H9 (cell line): ENCODE measurements at regions not wholly inside any gene's neighbourhood (a gene's known extent, or its start where the extent isn't known, plus 50 kb on each side); places are given as distances from the start of the nearest gene placed in this dataset.

Source experiments
- DNase-seq: peaks from one replicate; pipeline ENCODE4 v3.0.0-alpha.2; 2017
- H2AFZ ChIP-seq: one replicate; pipeline ENCODE4 v1.6.1; 2013; ENCODE audit warnings: mild to moderate bottlenecking, low read length, control low read depth, moderate library complexity
- H2AK5ac ChIP-seq: 2 replicates; pipeline ENCODE4 v1.6.1; 2013; ENCODE audit warnings: low read length, control low read depth, mixed read lengths; ENCODE audit not compliant: insufficient read length
- H2BK120ac ChIP-seq: one replicate; pipeline ENCODE4 v1.6.1; 2013; ENCODE audit warnings: low read depth, mild to moderate bottlenecking, low read length, control low read depth, inconsistent platforms; ENCODE audit not compliant: poor library complexity, severe bottlenecking
- H2BK12ac ChIP-seq: 2 replicates; pipeline ENCODE4 v1.6.1; 2013; ENCODE audit warnings: low read length, control low read depth, mixed read lengths, low read depth; ENCODE audit not compliant: insufficient read length
- H2BK15ac ChIP-seq: 2 replicates; pipeline ENCODE4 v1.6.1; 2013; ENCODE audit warnings: low read depth, low read length, control low read depth
- H2BK20ac ChIP-seq: one replicate; pipeline ENCODE4 v1.6.1; 2013; ENCODE audit warnings: low read depth, mild to moderate bottlenecking, low read length, control low read depth, inconsistent platforms; ENCODE audit not compliant: poor library complexity, severe bottlenecking
- H2BK5ac ChIP-seq: 2 replicates; pipeline ENCODE4 v1.6.1; 2013; ENCODE audit warnings: low read length, control low read depth, mixed read lengths; ENCODE audit not compliant: insufficient read length
- H3K14ac ChIP-seq: 2 replicates; pipeline ENCODE4 v1.6.1; 2013; ENCODE audit warnings: low read length, control low read depth; ENCODE audit not compliant: insufficient read depth
- H3K18ac ChIP-seq: 2 replicates; pipeline ENCODE4 v1.6.1; 2013; ENCODE audit warnings: low read depth, mild to moderate bottlenecking, mixed read lengths, low read length, control low read depth; ENCODE audit not compliant: insufficient read length
- H3K23ac ChIP-seq: 2 replicates; pipeline ENCODE4 v1.6.1; 2013; ENCODE audit warnings: low read length, control low read depth, mixed read lengths, low read depth; ENCODE audit not compliant: insufficient read length
- H3K23me2 ChIP-seq: 2 replicates; pipeline ENCODE4 v1.6.1; 2013; ENCODE audit warnings: low read depth, mild to moderate bottlenecking, mixed read lengths, low read length, control low read depth; ENCODE audit not compliant: insufficient read length, poor library complexity, severe bottlenecking
- H3K27ac ChIP-seq: 2 replicates; pipeline ENCODE4 v1.5.1; 2013; ENCODE audit warnings: low read length, control low read depth, mixed read lengths, low read depth; ENCODE audit not compliant: insufficient read length
- H3K27me3 ChIP-seq: 2 replicates; pipeline ENCODE4 v1.6.1; 2013; ENCODE audit warnings: low read length, control low read depth, inconsistent platforms; ENCODE audit not compliant: insufficient read depth
- H3K4ac ChIP-seq: 2 replicates; pipeline ENCODE4 v1.6.1; 2013; ENCODE audit warnings: low read depth, mild to moderate bottlenecking, control low read depth, inconsistent platforms, low read length, moderate library complexity
- H3K4me1 ChIP-seq: 2 replicates; pipeline ENCODE4 v1.6.1; 2013; ENCODE audit warnings: low read length, control low read depth, inconsistent platforms; ENCODE audit not compliant: insufficient read depth
- H3K4me2 ChIP-seq: 2 replicates; pipeline ENCODE4 v1.6.1; 2013; ENCODE audit warnings: low read length, control low read depth, mixed read lengths; ENCODE audit not compliant: insufficient read length, insufficient read depth
- H3K56ac ChIP-seq: 2 replicates; pipeline ENCODE4 v1.6.1; 2013; ENCODE audit warnings: low read depth, mild to moderate bottlenecking, mixed read lengths, low read length, control low read depth; ENCODE audit not compliant: insufficient read length
- H3K79me1 ChIP-seq: 2 replicates; pipeline ENCODE4 v1.6.1; 2013; ENCODE audit warnings: low read depth, mild to moderate bottlenecking, moderate library complexity, low read length, control low read depth, inconsistent platforms; ENCODE audit not compliant: insufficient read depth, poor library complexity, severe bottlenecking
- H3K79me2 ChIP-seq: 2 replicates; pipeline ENCODE4 v1.6.1; 2013; ENCODE audit warnings: low read length, control low read depth, inconsistent platforms; ENCODE audit not compliant: insufficient read depth
- H3K9ac ChIP-seq: 2 replicates; pipeline ENCODE4 v1.6.1; 2013; ENCODE audit warnings: low read length, control low read depth, mixed read lengths; ENCODE audit not compliant: insufficient read length; ENCODE audit errors: extremely low read depth
- H3K9me3 ChIP-seq: one replicate; pipeline ENCODE4 v1.6.1; 2013; ENCODE audit warnings: low read depth, low read length, inconsistent platforms; ENCODE audit not compliant: control insufficient read depth
- H3T11ph ChIP-seq: one replicate; pipeline ENCODE4 v1.6.1; 2013; ENCODE audit warnings: mild to moderate bottlenecking, low read length, control low read depth, inconsistent platforms
- H4K20me1 ChIP-seq: one replicate; pipeline ENCODE4 v1.6.1; 2013; ENCODE audit not compliant: control insufficient read depth, insufficient read length, insufficient read depth
- H4K5ac ChIP-seq: 2 replicates; pipeline ENCODE4 v1.6.1; 2013; ENCODE audit warnings: low read depth, mild to moderate bottlenecking, mixed read lengths, low read length, control low read depth; ENCODE audit not compliant: insufficient read length
- H4K8ac ChIP-seq: replicated peaks from 2 replicates; pipeline ENCODE4 v1.6.1; 2013; ENCODE audit warnings: low read length, control low read depth, mixed read lengths, low read depth; ENCODE audit not compliant: insufficient read length
- H4K91ac ChIP-seq: 2 replicates; pipeline ENCODE4 v1.6.1; 2013; ENCODE audit warnings: low read depth, mild to moderate bottlenecking, moderate library complexity, mixed read lengths, low read length, control low read depth; ENCODE audit not compliant: insufficient read length
- H3K27ac Mint-ChIP-seq, 3 experiments: 2 replicates in 2 of 3; 3 replicates in 1 of 3; pipeline ENCODE4 v1.8.0; 2020 to 2021; ENCODE audit warnings: mixed read lengths in 3 of 3, mild to moderate bottlenecking in 1 of 3, moderate library complexity in 1 of 3
- H3K27me3 Mint-ChIP-seq: 2 replicates; pipeline ENCODE4 v1.8.0; 2021; ENCODE audit warnings: low read depth, mild to moderate bottlenecking, moderate library complexity, mixed read lengths
- H3K36me3 Mint-ChIP-seq, 3 experiments: 2 replicates in 2 of 3; 3 replicates in 1 of 3; pipeline ENCODE4 v1.8.0; 2020 to 2021; ENCODE audit warnings: low read depth in 3 of 3, mixed read lengths in 3 of 3; ENCODE audit not compliant: insufficient read depth in 1 of 3
- H3K4me1 Mint-ChIP-seq, 2 experiments: 2 replicates each; pipeline ENCODE4 v1.8.0; 2020; ENCODE audit warnings: mixed read lengths in 2 of 2
- H3K4me3 Mint-ChIP-seq, 2 experiments: 2 replicates in 1 of 2; 3 replicates in 1 of 2; pipeline ENCODE4 v1.8.0; 2020 to 2021; ENCODE audit warnings: mild to moderate bottlenecking in 2 of 2, mixed read lengths in 2 of 2, moderate library complexity in 1 of 2
- H3K9me3 Mint-ChIP-seq, 2 experiments: 2 replicates in 1 of 2; 3 replicates in 1 of 2; pipeline ENCODE4 v1.8.0; 2020; ENCODE audit warnings: mild to moderate bottlenecking in 2 of 2, mixed read lengths in 2 of 2, moderate library complexity in 1 of 2
- WGBS: extraction: QIAGEN DNeasy Blood & Tissue Kit; methylation state at CpG from one replicate; pipeline ENCODE4 v1.1.7; 2013; ENCODE audit warnings: missing lambda C conversion rate, low lambda C conversion rate, mixed read lengths; ENCODE audit not compliant: insufficient read length; ENCODE audit errors: extremely low coverage; 5-methylcytosine and 5-hydroxymethylcytosine counted together
- TF ChIP-seq, protein P1 (sequence below): fragments of 200-600 bp; sonication (generic); conservative IDR thresholded peaks from 3 replicates; pipeline ENCODE4 v1.8.0; 2021; ENCODE audit warnings: antibody characterized with exemption, mild to moderate bottlenecking

DNA sequence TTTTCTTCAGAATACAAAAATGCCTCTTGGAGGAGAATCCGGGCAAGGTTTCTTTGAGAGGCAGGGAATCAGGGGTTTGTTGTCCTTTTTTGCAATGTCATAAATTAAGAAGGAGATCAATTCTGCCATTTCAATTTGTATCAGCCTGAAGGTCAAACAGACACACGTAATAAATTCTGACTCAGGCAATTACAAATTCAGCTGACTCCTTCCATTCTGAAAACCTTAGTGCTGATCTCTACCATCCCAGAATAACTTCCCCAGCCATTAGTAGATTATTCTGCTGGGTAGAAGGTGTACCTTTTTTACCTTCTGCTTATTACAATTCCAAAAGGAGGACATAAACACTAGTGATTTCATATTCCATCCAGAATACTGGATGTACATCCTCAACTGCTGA lies 516.6 kb downstream of the AGTPBP1 start:
- WGBS: no CpG with 5 or more reads among the region's 2 CpGs
- Histone ChIP-seq H2BK12ac (no peak overlapping the region), H3T11ph (no peak overlapping the region), H3K9me3 (no peaks in the 10 kb centered on the region), H3K4me2 (no peak overlapping the region), H4K5ac (no peak overlapping the region), H4K91ac (no peak overlapping the region), H3K14ac (no peak overlapping the region), H3K79me2 (no peaks in the 10 kb centered on the region), H3K9ac (no peak overlapping the region), H3K79me1 (no peaks in the 10 kb centered on the region), H3K18ac (no peak overlapping the region), H2BK5ac (no peak overlapping the region), H4K20me1 (no peaks in the 10 kb centered on the region), H2AK5ac (no peak overlapping the region), H3K27me3 (no peaks in the 10 kb centered on the region), H2BK20ac (no peak overlapping the region), H2AFZ (no peak overlapping the region), H2BK15ac (no peak overlapping the region), H3K56ac (no peak overlapping the region), H3K23ac (no peak overlapping the region), H3K23me2 (no peaks in the 10 kb centered on the region), H4K8ac (no peak overlapping the region), H2BK120ac (no peak overlapping the region), H3K4ac (no peak overlapping the region), H3K27ac (no peak overlapping the region), H3K4me1 (no peaks in the 10 kb centered on the region)
- Mint-ChIP-seq H3K4me3 (no peak overlapping the region), H3K9me3 (no peaks in the 10 kb centered on the region), H3K36me3 (no peaks in the 10 kb centered on the region), H3K27ac (no peak overlapping the region), H3K27me3 (no peaks in the 10 kb centered on the region), H3K4me1 (peaks cover 0 to 4% of the 10 kb centered on the region in 2 experiments; a peak in 1 of 4 replicates)
- no peak for DNase-seq
- TF ChIP-seq, protein P1, sequence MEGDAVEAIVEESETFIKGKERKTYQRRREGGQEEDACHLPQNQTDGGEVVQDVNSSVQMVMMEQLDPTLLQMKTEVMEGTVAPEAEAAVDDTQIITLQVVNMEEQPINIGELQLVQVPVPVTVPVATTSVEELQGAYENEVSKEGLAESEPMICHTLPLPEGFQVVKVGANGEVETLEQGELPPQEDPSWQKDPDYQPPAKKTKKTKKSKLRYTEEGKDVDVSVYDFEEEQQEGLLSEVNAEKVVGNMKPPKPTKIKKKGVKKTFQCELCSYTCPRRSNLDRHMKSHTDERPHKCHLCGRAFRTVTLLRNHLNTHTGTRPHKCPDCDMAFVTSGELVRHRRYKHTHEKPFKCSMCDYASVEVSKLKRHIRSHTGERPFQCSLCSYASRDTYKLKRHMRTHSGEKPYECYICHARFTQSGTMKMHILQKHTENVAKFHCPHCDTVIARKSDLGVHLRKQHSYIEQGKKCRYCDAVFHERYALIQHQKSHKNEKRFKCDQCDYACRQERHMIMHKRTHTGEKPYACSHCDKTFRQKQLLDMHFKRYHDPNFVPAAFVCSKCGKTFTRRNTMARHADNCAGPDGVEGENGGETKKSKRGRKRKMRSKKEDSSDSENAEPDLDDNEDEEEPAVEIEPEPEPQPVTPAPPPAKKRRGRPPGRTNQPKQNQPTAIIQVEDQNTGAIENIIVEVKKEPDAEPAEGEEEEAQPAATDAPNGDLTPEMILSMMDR: no peak
